Endothelial cell of umbilical vein (primary cell): ENCODE measurements at regions not wholly inside any gene's neighbourhood (a gene's known extent, or its start where the extent isn't known, plus 50 kb on each side); places are given as distances from the start of the nearest gene placed in this dataset.

Source experiments
- BruUV-seq: library from RNA; stranded (reverse); fragments of 400-500 nt; replicated peaks from 2 replicates; lab custom pipeline; 2021; lab: Mats Ljungman, UMichigan
- CTCF ChIA-PET: fragments of 300-600, 350-600 bp; sonication (Branson Sonifier 250); formaldehyde crosslinking; loops from one replicate; lab custom pipeline; 2021; ENCODE audit warnings: antibody characterized with exemption, inconsistent platforms; lab: Charles Lee
- POLR2A ChIA-PET: fragments of 300-600, 350-600 bp; sonication (Branson Sonifier 250); formaldehyde crosslinking; loops from one replicate; lab custom pipeline; 2021; ENCODE audit warnings: antibody characterized with exemption, inconsistent platforms; lab: Charles Lee
- DNase-seq: peaks from one replicate; pipeline ENCODE4 v3.0.0-alpha.2; 2011; ENCODE audit warnings: low read depth, low spot score
- FAIRE-seq: peaks from 2 replicates; lab custom pipeline; 2011; peaks lifted over from hg19 to GRCh38; lab: Jason Lieb, UNC
- H2AFZ ChIP-seq: 2 replicates; pipeline ENCODE4 v1.6.0; 2012; ENCODE audit warnings: low read depth, low read length, control low read depth, inconsistent platforms
- H3K27ac ChIP-seq: 2 replicates; pipeline ENCODE4 v1.5.1; 2011; ENCODE audit warnings: low read depth, mild to moderate bottlenecking, control low read depth, low read length, moderate library complexity; ENCODE audit not compliant: insufficient read depth
- H3K27me3 ChIP-seq, 2 experiments: 2 replicates each; pipeline versions ENCODE4 v1.6.0 to v1.6.1; 2011; ENCODE audit warnings: low read length in 2 of 2, mixed read lengths in 1 of 2; ENCODE audit not compliant: control insufficient read depth in 2 of 2, insufficient read depth in 2 of 2
- H3K36me3 ChIP-seq, 2 experiments: 2 replicates in 1 of 2; 3 replicates in 1 of 2; pipeline ENCODE4 v1.5.1; 2011; ENCODE audit warnings: low read length in 2 of 2, mild to moderate bottlenecking in 1 of 2, moderate library complexity in 1 of 2; ENCODE audit not compliant: control insufficient read depth in 2 of 2, insufficient read depth in 2 of 2; ENCODE audit errors: extremely low read depth in 1 of 2
- H3K4me1 ChIP-seq: 3 replicates; pipeline ENCODE4 v1.5.1; 2011; ENCODE audit warnings: mild to moderate bottlenecking, low read length; ENCODE audit not compliant: control insufficient read depth, insufficient read depth; ENCODE audit errors: extremely low read depth
- H3K4me2 ChIP-seq: 2 replicates; pipeline ENCODE4 v1.6.1; 2011; ENCODE audit warnings: low read length, control low read depth, mixed read lengths; ENCODE audit not compliant: insufficient read depth
- H3K4me3 ChIP-seq, 3 experiments: fragments of 200-600 bp in 1 of 3; sonication (generic), shearing (Covaris generic) in 1 of 3; replicated peaks in 1 of 3; 2 replicates each; pipeline ENCODE4 v1.5.1; 2011 to 2016; ENCODE audit warnings: control low read depth in 3 of 3, low read length in 3 of 3, mild to moderate bottlenecking in 2 of 3, inconsistent platforms in 1 of 3, low read depth in 1 of 3, moderate library complexity in 1 of 3; ENCODE audit not compliant: insufficient read depth in 1 of 3
- H3K79me2 ChIP-seq: 2 replicates; pipeline ENCODE4 v1.6.0; 2012; ENCODE audit warnings: low read length, inconsistent platforms; ENCODE audit not compliant: control insufficient read depth, insufficient read depth
- H3K9ac ChIP-seq: replicated peaks from 2 replicates; pipeline ENCODE3; 2011; ENCODE audit warnings: low read length, control low read depth; ENCODE audit not compliant: insufficient read depth; ENCODE audit errors: extremely low read depth
- H3K9me1 ChIP-seq: replicated peaks from 3 replicates; pipeline ENCODE4 v1.6.0; 2011; ENCODE audit warnings: mild to moderate bottlenecking, low read length; ENCODE audit not compliant: control insufficient read depth, insufficient read depth; ENCODE audit errors: extremely low read depth
- H3K9me3 ChIP-seq: replicated peaks from 2 replicates; pipeline ENCODE4 v1.5.1; 2012; ENCODE audit warnings: low read length, inconsistent platforms; ENCODE audit not compliant: control insufficient read depth, insufficient read depth
- H4K20me1 ChIP-seq: replicated peaks from 2 replicates; pipeline ENCODE3; 2011; ENCODE audit warnings: mild to moderate bottlenecking, low read length; ENCODE audit not compliant: control insufficient read depth, insufficient read depth; ENCODE audit errors: extremely low read depth
- EZH2 ChIP-seq: IDR thresholded peaks from 2 replicates; pipeline ENCODE4 v1.6.1; 2012; ENCODE audit warnings: borderline replicate concordance, low read depth, mild to moderate bottlenecking, moderate library complexity, low read length, inconsistent platforms; ENCODE audit not compliant: severe bottlenecking
- FOS ChIP-seq: IDR thresholded peaks from 2 replicates; pipeline ENCODE4 v1.6.1; 2011; ENCODE audit warnings: mild to moderate bottlenecking, low read length, moderate library complexity, borderline replicate concordance; ENCODE audit not compliant: insufficient read depth
- GATA2 ChIP-seq: IDR thresholded peaks from 2 replicates; pipeline ENCODE4 v1.7.0; 2011; ENCODE audit warnings: low read depth, mild to moderate bottlenecking, moderate library complexity, mixed read lengths, low read length; ENCODE audit not compliant: insufficient read length, insufficient read depth
- JUN ChIP-seq: IDR thresholded peaks from 2 replicates; pipeline ENCODE4 v1.6.1; 2011; ENCODE audit warnings: borderline replicate concordance, low read depth; ENCODE audit not compliant: insufficient read length, insufficient read depth
- MYC ChIP-seq: IDR thresholded peaks from one replicate; pipeline ENCODE4 v1.6.1; 2011; ENCODE audit warnings: mild to moderate bottlenecking, low read depth, low read length
- POLR2A ChIP-seq: IDR thresholded peaks from 2 replicates; pipeline ENCODE4 v1.6.1; 2012; ENCODE audit warnings: low read depth, mild to moderate bottlenecking, control low read depth, low read length
- POLR2AphosphoS5 ChIP-seq: IDR thresholded peaks from 2 replicates; pipeline ENCODE4 v1.6.1; 2012; ENCODE audit warnings: low read depth, mild to moderate bottlenecking, control low read depth, low read length, moderate library complexity; ENCODE audit not compliant: insufficient read depth
- dilution Hi-C: fragments of 300-500 bp; cut with MboI; formaldehyde crosslinking; loops from one replicate; pipeline ENCODE4 v1.15.0; 2019; ENCODE audit warnings: low sequenced_read_pairs; ENCODE audit not compliant: extremely low pct_ligation_motif_present
- intact Hi-C: fragments of 100-400 bp; cut with micrococcal nuclease; formaldehyde crosslinking; loops from one replicate; pipeline ENCODE4 v1.10.0; 2022
- TF ChIP-seq, protein P1 (sequence below): IDR thresholded peaks from 2 replicates; pipeline ENCODE4 v1.6.1; 2011; ENCODE audit not compliant: insufficient read depth, insufficient read length
- TF ChIP-seq, protein P2 (sequence below), 2 donors: IDR thresholded peaks; 1 replicate in 1 of 2; 2 replicates in 1 of 2; pipeline ENCODE4 v1.5.1; 2011; ENCODE audit warnings: low read length in 2 of 2, mild to moderate bottlenecking in 2 of 2, moderate library complexity in 2 of 2, control low read depth in 1 of 2, inconsistent platforms in 1 of 2, low read depth in 1 of 2; ENCODE audit not compliant: insufficient read depth in 1 of 2; ENCODE audit errors: extremely low read depth in 1 of 2

DNA sequence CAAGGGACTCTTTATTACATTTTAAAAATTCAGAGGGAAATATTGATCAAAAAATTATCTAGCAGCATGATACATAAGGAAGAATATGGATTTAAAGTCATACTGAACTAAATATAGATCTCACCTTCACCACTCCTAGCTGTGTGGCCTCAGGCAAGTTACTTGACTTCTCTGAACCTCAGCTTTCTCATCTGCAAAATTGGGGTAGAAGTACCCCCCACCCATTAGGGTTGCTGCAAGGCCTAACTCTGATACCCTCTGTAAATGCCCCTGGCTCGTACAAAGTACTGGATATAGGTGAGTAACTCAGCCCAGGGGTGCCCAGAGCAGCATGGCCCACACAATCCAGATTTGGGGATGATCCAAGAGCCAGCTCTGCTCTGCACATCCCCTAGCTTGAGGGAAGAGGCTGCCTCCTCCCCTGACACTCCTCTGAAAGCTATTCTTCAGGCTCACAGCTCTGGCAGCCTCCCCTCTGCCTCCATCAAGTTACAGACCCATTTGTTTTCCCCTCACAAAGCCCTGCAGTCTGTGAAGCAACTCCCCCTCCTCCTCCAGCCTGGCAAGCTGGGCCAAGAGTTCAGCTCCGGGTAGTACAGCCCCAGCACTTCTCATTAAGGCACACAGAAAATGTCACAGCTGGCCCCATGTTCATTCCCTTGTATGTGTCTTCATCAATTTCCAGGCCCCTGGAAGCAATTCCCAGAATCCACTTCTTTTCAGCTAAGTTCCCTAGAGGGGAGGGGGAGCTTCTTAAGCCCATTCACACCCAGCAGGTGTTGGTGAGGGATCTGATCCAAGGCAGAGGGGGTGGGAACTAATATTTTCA, 143.7 kb downstream of the PLPP3 start:
- Histone ChIP-seq H3K9me3 (no peaks in the 10 kb centered on the region), H2AFZ (no peak overlapping the region), H3K27ac (no peak overlapping the region), H3K27me3 (no peaks in the 10 kb centered on the region), H3K9ac (no peak overlapping the region), H3K79me2 (no peaks in the 10 kb centered on the region), H3K36me3 (no peaks in the 10 kb centered on the region), H3K9me1 (no peaks in the 10 kb centered on the region), H3K4me3 (no peak overlapping the region), H3K4me2 (no peak overlapping the region), H3K4me1 (peaks cover 2% of the 10 kb centered on the region), H4K20me1 (no peaks in the 10 kb centered on the region)
- no peak for DNase-seq
- POLR2A ChIA-PET: no interaction called here
- dilution Hi-C loops: no loop called here
- TF ChIP-seq, protein P1, sequence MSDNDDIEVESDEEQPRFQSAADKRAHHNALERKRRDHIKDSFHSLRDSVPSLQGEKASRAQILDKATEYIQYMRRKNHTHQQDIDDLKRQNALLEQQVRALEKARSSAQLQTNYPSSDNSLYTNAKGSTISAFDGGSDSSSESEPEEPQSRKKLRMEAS: no peak
- TF ChIP-seq POLR2A (no peak), POLR2AphosphoS5 (no peak), JUN (no peak), FOS (no peak), EZH2 (no peak), MYC (no peak), GATA2 (no peak)
- TF ChIP-seq, protein P2, sequence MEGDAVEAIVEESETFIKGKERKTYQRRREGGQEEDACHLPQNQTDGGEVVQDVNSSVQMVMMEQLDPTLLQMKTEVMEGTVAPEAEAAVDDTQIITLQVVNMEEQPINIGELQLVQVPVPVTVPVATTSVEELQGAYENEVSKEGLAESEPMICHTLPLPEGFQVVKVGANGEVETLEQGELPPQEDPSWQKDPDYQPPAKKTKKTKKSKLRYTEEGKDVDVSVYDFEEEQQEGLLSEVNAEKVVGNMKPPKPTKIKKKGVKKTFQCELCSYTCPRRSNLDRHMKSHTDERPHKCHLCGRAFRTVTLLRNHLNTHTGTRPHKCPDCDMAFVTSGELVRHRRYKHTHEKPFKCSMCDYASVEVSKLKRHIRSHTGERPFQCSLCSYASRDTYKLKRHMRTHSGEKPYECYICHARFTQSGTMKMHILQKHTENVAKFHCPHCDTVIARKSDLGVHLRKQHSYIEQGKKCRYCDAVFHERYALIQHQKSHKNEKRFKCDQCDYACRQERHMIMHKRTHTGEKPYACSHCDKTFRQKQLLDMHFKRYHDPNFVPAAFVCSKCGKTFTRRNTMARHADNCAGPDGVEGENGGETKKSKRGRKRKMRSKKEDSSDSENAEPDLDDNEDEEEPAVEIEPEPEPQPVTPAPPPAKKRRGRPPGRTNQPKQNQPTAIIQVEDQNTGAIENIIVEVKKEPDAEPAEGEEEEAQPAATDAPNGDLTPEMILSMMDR (IDR thresholded peaks at IDR 0.05; ENCODE audit: extremely low read depth in 1 of 2, insufficient read depth in 1 of 2, low read depth in 1 of 2, low read length in 2 of 2): no peak
- CTCF ChIA-PET: interaction anchor here (1.3 kb wide), 1 partner anchor 143 kb away, joined by 4 read pairs; the partner anchor contains the start of gene PLPP3
- no peak for FAIRE-seq
- intact Hi-C loops: no loop called here
- no TSS peak for BruUV-seq
